ACC112 (cell line): ENCODE measurements at regions not wholly inside any gene's neighbourhood (a gene's known extent, or its start where the extent isn't known, plus 50 kb on each side); places are given as distances from the start of the nearest gene placed in this dataset.

Experiments used
- H2AFZ ChIP-seq: fragments of 200-600 bp; sonication (generic); one replicate; pipeline ENCODE4 v1.6.0; 2017; ENCODE audit warnings: antibody characterized with exemption, low read length; ENCODE audit not compliant: unreplicated experiment
- H3K27ac ChIP-seq: fragments of 200-600 bp; sonication (generic); 2 replicates; pipeline ENCODE4 v1.5.1; 2014; ENCODE audit warnings: low read depth, mild to moderate bottlenecking, antibody characterized with exemption, low read length, moderate library complexity
- H3K27me3 ChIP-seq: fragments of 200-600 bp; sonication (generic); 2 replicates; pipeline ENCODE4 v1.6.1; 2014; ENCODE audit warnings: mild to moderate bottlenecking, antibody characterized with exemption, low read length, moderate library complexity, mixed read lengths; ENCODE audit not compliant: insufficient read depth
- H3K36me3 ChIP-seq: fragments of 200-600 bp; sonication (generic); 2 replicates; pipeline ENCODE4 v1.6.1; 2016; ENCODE audit warnings: mild to moderate bottlenecking, antibody characterized with exemption, low read length, moderate library complexity, mixed read lengths; ENCODE audit not compliant: insufficient read depth
- H3K4me1 ChIP-seq: fragments of 200-600 bp; sonication (generic); one replicate; pipeline ENCODE4 v1.6.1; 2016; ENCODE audit warnings: low read length, mixed read lengths; ENCODE audit not compliant: insufficient read depth, unreplicated experiment, control insufficient read depth
- H3K4me3 ChIP-seq: fragments of 200-600 bp; sonication (generic); 2 replicates; pipeline ENCODE4 v1.5.1; 2014; ENCODE audit warnings: mild to moderate bottlenecking, low read depth, low read length
- H3K79me2 ChIP-seq: fragments of 200-600 bp; sonication (generic); one replicate; pipeline ENCODE4 v1.6.0; 2016; ENCODE audit warnings: low read length; ENCODE audit not compliant: control insufficient read depth, unreplicated experiment, insufficient read depth

DNA sequence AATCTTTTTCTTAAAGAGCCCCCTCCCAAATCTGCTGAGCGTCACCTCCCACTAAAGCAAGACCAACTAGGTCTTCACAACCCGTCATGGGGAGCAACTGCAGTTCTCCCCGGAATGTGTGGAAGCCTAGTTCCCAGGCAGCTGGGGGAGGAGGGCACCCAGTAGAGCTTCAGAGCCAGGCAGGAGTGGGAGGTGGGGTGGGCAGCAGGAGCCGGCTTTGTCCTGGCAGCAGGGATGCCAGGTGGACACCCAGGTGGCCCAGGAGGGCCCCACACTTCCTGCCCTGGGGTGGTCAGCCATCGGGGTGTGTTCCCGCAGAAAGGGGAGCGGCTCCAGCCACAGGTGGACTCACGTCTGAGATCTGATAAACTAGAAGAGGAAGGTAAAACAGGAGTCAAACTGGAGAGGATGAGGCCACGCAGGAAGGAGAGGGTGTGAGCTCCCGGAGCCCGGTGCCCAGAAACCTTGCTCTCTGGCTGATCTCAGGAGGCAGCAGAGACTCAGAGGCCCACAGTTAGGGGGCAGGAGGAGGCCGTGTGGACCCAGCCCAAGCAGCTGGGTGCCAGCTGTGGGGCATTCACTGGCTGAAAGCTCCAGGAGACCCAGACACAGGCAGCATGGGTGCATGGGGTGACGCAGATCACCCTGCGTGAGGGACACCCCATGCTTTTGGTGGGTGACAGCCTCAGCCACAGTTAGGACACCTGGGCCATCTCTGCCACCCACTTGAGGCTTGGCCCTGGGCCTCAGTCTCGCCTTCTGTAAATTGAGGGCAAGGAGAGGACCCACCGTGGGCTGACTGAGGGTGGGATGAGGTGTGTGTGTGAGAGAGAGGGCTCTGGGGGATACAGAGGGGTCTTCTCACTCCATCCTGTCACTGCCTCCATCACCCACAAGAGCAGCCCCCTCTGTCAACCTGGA is 260.8 kb upstream of the TNRC6C start:
- H3K27me3 ChIP-seq, result peaks cover 94% of the 10 kb centered on the region
- H3K36me3 ChIP-seq, result no peaks in the 10 kb centered on the region
- H2AFZ ChIP-seq, result no peak overlapping the region
- H3K79me2 ChIP-seq, result no peaks in the 10 kb centered on the region
- no peak overlapping the region for H3K27ac ChIP-seq
- no peak overlapping the region for H3K4me3 ChIP-seq
- H3K4me1 ChIP-seq, result no peaks in the 10 kb centered on the region

GRCh38 chr17:77698903-77699623 is 259.4 kb upstream of the TNRC6C start:
- H3K4me1 ChIP-seq, result no peaks in the 10 kb centered on the region
- H3K79me2 ChIP-seq, result no peaks in the 10 kb centered on the region
- no peak overlapping the region for H3K4me3 ChIP-seq
- no peak overlapping the region for H3K27ac ChIP-seq
- H2AFZ ChIP-seq, result no peak overlapping the region
- H3K36me3 ChIP-seq, result no peaks in the 10 kb centered on the region
- H3K27me3 ChIP-seq, result peaks cover 87% of the 10 kb centered on the region

- no peaks in the 10 kb centered on the region for H3K4me1 ChIP-seq
- no peak overlapping the region for H3K4me3 ChIP-seq
- no peaks in the 10 kb centered on the region for H3K36me3 ChIP-seq
- H3K79me2 ChIP-seq, result no peaks in the 10 kb centered on the region
- no peak overlapping the region for H3K27ac ChIP-seq
- no peak overlapping the region for H2AFZ ChIP-seq
- peaks cover 88% of the 10 kb centered on the region for H3K27me3 ChIP-seq
Measured at GRCh38 chr17:77700165-77700881, 258.2 kb upstream of the TNRC6C start.

DNA sequence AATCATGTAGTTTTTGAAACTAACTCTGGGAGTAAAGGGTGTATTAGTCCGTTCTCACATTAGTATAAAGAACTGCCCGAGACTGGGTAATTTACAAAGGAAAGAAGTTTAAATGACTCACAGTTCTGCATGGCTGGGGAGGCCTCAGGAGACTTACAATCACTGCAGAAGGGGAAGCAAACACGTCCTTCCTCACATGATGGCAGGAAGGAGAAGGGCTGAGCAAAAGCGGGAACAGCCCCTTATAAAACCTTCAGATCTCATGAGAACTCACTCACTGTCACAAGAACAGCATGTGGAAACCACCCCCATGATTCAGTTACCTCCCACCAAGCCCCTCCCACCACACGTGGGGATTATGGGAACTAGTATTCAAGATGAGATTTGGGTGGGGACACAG is 256.5 kb upstream of the TNRC6C start:
- peaks cover 83% of the 10 kb centered on the region for H3K27me3 ChIP-seq
- H3K4me3 ChIP-seq, result no peak overlapping the region
- no peak overlapping the region for H3K27ac ChIP-seq
- H3K36me3 ChIP-seq, result no peaks in the 10 kb centered on the region
- H3K79me2 ChIP-seq, result no peaks in the 10 kb centered on the region
- H2AFZ ChIP-seq, result no peak overlapping the region
- no peaks in the 10 kb centered on the region for H3K4me1 ChIP-seq

GRCh38 chr17:77704048-77704815 is 254.3 kb upstream of the TNRC6C start:
- Histone ChIP-seq H3K4me3 (no peak overlapping the region), H3K4me1 (no peaks in the 10 kb centered on the region), H3K27ac (no peak overlapping the region), H3K36me3 (no peaks in the 10 kb centered on the region), H3K79me2 (no peaks in the 10 kb centered on the region), H3K27me3 (peaks cover 81% of the 10 kb centered on the region), H2AFZ (no peak overlapping the region)

- Histone ChIP-seq H3K4me1 (no peaks in the 10 kb centered on the region), H2AFZ (no peak overlapping the region), H3K27me3 (peaks cover 81% of the 10 kb centered on the region), H3K36me3 (no peaks in the 10 kb centered on the region), H3K4me3 (no peak overlapping the region), H3K79me2 (no peaks in the 10 kb centered on the region), H3K27ac (no peak overlapping the region)
Measured at GRCh38 chr17:77706938-77707337, 251.6 kb upstream of the TNRC6C start.

GRCh38 chr17:77707546-77707945 is 251.0 kb upstream of the TNRC6C start:
- Histone ChIP-seq H3K36me3 (no peaks in the 10 kb centered on the region), H3K4me1 (no peaks in the 10 kb centered on the region), H2AFZ (no peak overlapping the region), H3K27me3 (peaks cover 81% of the 10 kb centered on the region), H3K4me3 (no peak overlapping the region), H3K79me2 (no peaks in the 10 kb centered on the region), H3K27ac (no peak overlapping the region)

GRCh38 chr17:77708049-77708448 is 250.5 kb upstream of the TNRC6C start:
- no peak overlapping the region for H3K27ac ChIP-seq
- H2AFZ ChIP-seq, result no peak overlapping the region
- H3K36me3 ChIP-seq, result no peaks in the 10 kb centered on the region
- no peaks in the 10 kb centered on the region for H3K79me2 ChIP-seq
- H3K4me3 ChIP-seq, result no peak overlapping the region
- H3K4me1 ChIP-seq, result no peaks in the 10 kb centered on the region
- H3K27me3 ChIP-seq, result peaks cover 84% of the 10 kb centered on the region

DNA sequence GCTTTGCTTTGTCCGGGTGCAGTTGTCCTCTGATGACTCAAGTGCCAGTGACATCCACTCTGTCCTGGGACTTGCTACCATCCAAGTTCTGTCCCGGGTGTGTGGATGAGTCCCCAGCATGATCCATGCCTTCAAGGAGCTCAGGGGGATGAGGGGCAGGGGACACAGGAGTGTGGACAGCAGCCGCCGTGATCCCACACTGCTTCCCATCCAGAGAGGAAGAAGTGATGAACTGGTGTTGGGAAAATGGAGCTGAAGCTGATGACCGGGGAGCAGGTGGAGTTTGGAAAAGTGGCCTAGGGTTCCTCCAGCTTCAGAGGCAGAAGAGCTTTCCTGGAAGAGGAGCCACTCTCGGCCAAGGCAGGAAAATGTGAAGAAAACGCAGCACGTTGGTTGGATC is 249.6 kb upstream of the TNRC6C start:
- no peaks in the 10 kb centered on the region for H3K4me1 ChIP-seq
- peaks cover 88% of the 10 kb centered on the region for H3K27me3 ChIP-seq
- no peak overlapping the region for H2AFZ ChIP-seq
- H3K27ac ChIP-seq, result no peak overlapping the region
- no peak overlapping the region for H3K4me3 ChIP-seq
- no peaks in the 10 kb centered on the region for H3K36me3 ChIP-seq
- H3K79me2 ChIP-seq, result no peaks in the 10 kb centered on the region

- no peak overlapping the region for H2AFZ ChIP-seq
- peaks cover 88% of the 10 kb centered on the region for H3K27me3 ChIP-seq
- H3K4me3 ChIP-seq, result no peak overlapping the region
- no peaks in the 10 kb centered on the region for H3K4me1 ChIP-seq
- no peaks in the 10 kb centered on the region for H3K79me2 ChIP-seq
- no peaks in the 10 kb centered on the region for H3K36me3 ChIP-seq
- H3K27ac ChIP-seq, result no peak overlapping the region
Measured at GRCh38 chr17:77709594-77709993, 248.9 kb upstream of the TNRC6C start.
